ENCODE measurements at regions not wholly inside any gene's neighbourhood (a gene's known extent, or its start where the extent isn't known, plus 50 kb on each side); places are given as distances from the start of the nearest gene placed in this dataset.

GRCh38 chr5:166163996-166164610 lies 2127.3 kb upstream of the WWC1 start:
- Histone ChIP-seq H3K9me3 (ENCODE audit: low read length) (no peaks in the 10 kb centered on the region), H3K27me3 (ENCODE audit: insufficient read depth, low read length) (no peaks in the 10 kb centered on the region), H3K4me3 (ENCODE audit: low read length) (no peak overlapping the region), H3K4me1 (ENCODE audit: insufficient read depth, low read length) (peaks cover 34% of the 10 kb centered on the region), H3K36me3 (ENCODE audit: insufficient read depth, low read length) (no peaks in the 10 kb centered on the region), H2AFZ (ENCODE audit: low read depth, low read length) (no peak overlapping the region)

GRCh38 chr5:166165596-166165995 lies 2125.8 kb upstream of the WWC1 start:
- Histone ChIP-seq H3K4me1 (ENCODE audit: insufficient read depth, low read length) (peaks cover 34% of the 10 kb centered on the region), H3K4me3 (ENCODE audit: low read length) (no peak overlapping the region), H3K9me3 (ENCODE audit: low read length) (no peaks in the 10 kb centered on the region), H3K27me3 (ENCODE audit: insufficient read depth, low read length) (no peaks in the 10 kb centered on the region), H2AFZ (ENCODE audit: low read depth, low read length) (no peak overlapping the region), H3K36me3 (ENCODE audit: insufficient read depth, low read length) (no peaks in the 10 kb centered on the region)

GRCh38 chr5:166166071-166166470 lies 2125.4 kb upstream of the WWC1 start:
- H3K4me3 ChIP-seq (ENCODE audit: low read length): no peak overlapping the region
- H2AFZ ChIP-seq (ENCODE audit: low read depth, low read length): no peak overlapping the region
- H3K9me3 ChIP-seq (ENCODE audit: low read length): no peaks in the 10 kb centered on the region
- peaks cover 34% of the 10 kb centered on the region for H3K4me1 ChIP-seq (ENCODE audit: insufficient read depth, low read length)
- H3K36me3 ChIP-seq (ENCODE audit: insufficient read depth, low read length): no peaks in the 10 kb centered on the region
- no peaks in the 10 kb centered on the region for H3K27me3 ChIP-seq (ENCODE audit: insufficient read depth, low read length)

GRCh38 chr5:166172597-166172996 lies 2118.8 kb upstream of the WWC1 start:
- no peaks in the 10 kb centered on the region for H3K36me3 ChIP-seq (ENCODE audit: insufficient read depth, low read length)
- H3K27me3 ChIP-seq (ENCODE audit: insufficient read depth, low read length): no peaks in the 10 kb centered on the region
- no peaks in the 10 kb centered on the region for H3K9me3 ChIP-seq (ENCODE audit: low read length)
- no peak overlapping the region for H2AFZ ChIP-seq (ENCODE audit: low read depth, low read length)
- no peaks in the 10 kb centered on the region for H3K4me1 ChIP-seq (ENCODE audit: insufficient read depth, low read length)
- H3K4me3 ChIP-seq (ENCODE audit: low read length): no peak overlapping the region

GRCh38 chr5:166178411-166179080 lies 2112.9 kb upstream of the WWC1 start:
- H2AFZ ChIP-seq (ENCODE audit: low read depth, low read length): no peak overlapping the region

GRCh38 chr5:166185185-166185584 lies 2106.3 kb upstream of the WWC1 start:
- Histone ChIP-seq H3K36me3 (ENCODE audit: insufficient read depth, low read length) (no peaks in the 10 kb centered on the region), H2AFZ (ENCODE audit: low read depth, low read length) (no peak overlapping the region), H3K4me3 (ENCODE audit: low read length) (no peak overlapping the region), H3K27me3 (ENCODE audit: insufficient read depth, low read length) (no peaks in the 10 kb centered on the region), H3K4me1 (ENCODE audit: insufficient read depth, low read length) (no peaks in the 10 kb centered on the region), H3K9me3 (ENCODE audit: low read length) (no peaks in the 10 kb centered on the region)

More at GRCh38 chr5:166178411-166179080, 2112.9 kb upstream of the WWC1 start:
- no peaks in the 10 kb centered on the region for H3K4me1 ChIP-seq (ENCODE audit: insufficient read depth, low read length)
- no peaks in the 10 kb centered on the region for H3K9me3 ChIP-seq (ENCODE audit: low read length)
- no peaks in the 10 kb centered on the region for H3K27me3 ChIP-seq (ENCODE audit: insufficient read depth, low read length)
- no peaks in the 10 kb centered on the region for H3K36me3 ChIP-seq (ENCODE audit: insufficient read depth, low read length)
- H3K4me3 ChIP-seq (ENCODE audit: low read length): no peak overlapping the region

GRCh38 chr5:166188501-166189325 lies 2102.7 kb upstream of the WWC1 start:
- H2AFZ ChIP-seq (ENCODE audit: low read depth, low read length): no peak overlapping the region
- H3K27me3 ChIP-seq (ENCODE audit: insufficient read depth, low read length): no peaks in the 10 kb centered on the region
- H3K9me3 ChIP-seq (ENCODE audit: low read length): no peaks in the 10 kb centered on the region
- H3K4me1 ChIP-seq (ENCODE audit: insufficient read depth, low read length): no peaks in the 10 kb centered on the region
- H3K36me3 ChIP-seq (ENCODE audit: insufficient read depth, low read length): no peaks in the 10 kb centered on the region
- no peak overlapping the region for H3K4me3 ChIP-seq (ENCODE audit: low read length)

GRCh38 chr5:166192696-166193095 lies 2098.7 kb upstream of the WWC1 start:
- Histone ChIP-seq H3K9me3 (ENCODE audit: low read length) (no peaks in the 10 kb centered on the region), H3K4me3 (ENCODE audit: low read length) (no peak overlapping the region), H3K27me3 (ENCODE audit: insufficient read depth, low read length) (no peaks in the 10 kb centered on the region), H3K36me3 (ENCODE audit: insufficient read depth, low read length) (no peaks in the 10 kb centered on the region), H3K4me1 (ENCODE audit: insufficient read depth, low read length) (no peaks in the 10 kb centered on the region), H2AFZ (ENCODE audit: low read depth, low read length) (no peak overlapping the region)

GRCh38 chr5:166195981-166196380 lies 2095.5 kb upstream of the WWC1 start:
- Histone ChIP-seq H3K27me3 (ENCODE audit: insufficient read depth, low read length) (no peaks in the 10 kb centered on the region), H3K4me3 (ENCODE audit: low read length) (no peak overlapping the region), H3K4me1 (ENCODE audit: insufficient read depth, low read length) (no peaks in the 10 kb centered on the region), H3K36me3 (ENCODE audit: insufficient read depth, low read length) (no peaks in the 10 kb centered on the region), H3K9me3 (ENCODE audit: low read length) (no peaks in the 10 kb centered on the region), H2AFZ (ENCODE audit: low read depth, low read length) (no peak overlapping the region)

- no peaks in the 10 kb centered on the region for H3K4me1 ChIP-seq (ENCODE audit: insufficient read depth, low read length)
- no peaks in the 10 kb centered on the region for H3K36me3 ChIP-seq (ENCODE audit: insufficient read depth, low read length)
- no peak overlapping the region for H3K4me3 ChIP-seq (ENCODE audit: low read length)
- no peaks in the 10 kb centered on the region for H3K9me3 ChIP-seq (ENCODE audit: low read length)
- H3K27me3 ChIP-seq (ENCODE audit: insufficient read depth, low read length): no peaks in the 10 kb centered on the region
- H2AFZ ChIP-seq (ENCODE audit: low read depth, low read length): no peak overlapping the region
These were observed 2090.9 kb upstream of the WWC1 start for GRCh38 chr5:166200532-166200931.

- H3K27me3 ChIP-seq (ENCODE audit: insufficient read depth, low read length): no peaks in the 10 kb centered on the region
- H3K4me3 ChIP-seq (ENCODE audit: low read length): no peak overlapping the region
- no peak overlapping the region for H2AFZ ChIP-seq (ENCODE audit: low read depth, low read length)
- no peaks in the 10 kb centered on the region for H3K36me3 ChIP-seq (ENCODE audit: insufficient read depth, low read length)
- no peaks in the 10 kb centered on the region for H3K4me1 ChIP-seq (ENCODE audit: insufficient read depth, low read length)
- H3K9me3 ChIP-seq (ENCODE audit: low read length): no peaks in the 10 kb centered on the region
These were observed 2079.8 kb upstream of the WWC1 start for GRCh38 chr5:166211640-166212039.

- no peaks in the 10 kb centered on the region for H3K27me3 ChIP-seq (ENCODE audit: insufficient read depth, low read length)
- H3K4me3 ChIP-seq (ENCODE audit: low read length): no peak overlapping the region
- no peaks in the 10 kb centered on the region for H3K9me3 ChIP-seq (ENCODE audit: low read length)
These were observed 2055.1 kb upstream of the WWC1 start for GRCh38 chr5:166236327-166236726.

GRCh38 chr5:166240705-166241104 lies 2050.7 kb upstream of the WWC1 start:
- Histone ChIP-seq H3K4me3 (ENCODE audit: low read length) (no peak overlapping the region), H3K36me3 (ENCODE audit: insufficient read depth, low read length) (no peaks in the 10 kb centered on the region), H3K9me3 (ENCODE audit: low read length) (no peaks in the 10 kb centered on the region), H3K27me3 (ENCODE audit: insufficient read depth, low read length) (no peaks in the 10 kb centered on the region), H3K4me1 (ENCODE audit: insufficient read depth, low read length) (no peaks in the 10 kb centered on the region), H2AFZ (ENCODE audit: low read depth, low read length) (no peak overlapping the region)

More at GRCh38 chr5:166236327-166236726, 2055.1 kb upstream of the WWC1 start:
- H2AFZ ChIP-seq (ENCODE audit: low read depth, low read length): no peak overlapping the region
- no peaks in the 10 kb centered on the region for H3K4me1 ChIP-seq (ENCODE audit: insufficient read depth, low read length)
- H3K36me3 ChIP-seq (ENCODE audit: insufficient read depth, low read length): no peaks in the 10 kb centered on the region

Data from neuron (in vitro differentiated cells).